ENCODE measurements at regions not wholly inside any gene's neighbourhood (a gene's known extent, or its start where the extent isn't known, plus 50 kb on each side); places are given as distances from the start of the nearest gene placed in this dataset.

- H3K27ac Mint-ChIP-seq: no peak overlapping the region
- DNase-seq: no peak
- no peak overlapping the region for H3K27ac ChIP-seq (ENCODE audit: low read depth, low read length)
- ChIA-PET CTCF (interaction anchor here (0.6 kb wide), 1 partner anchor 975 kb away, joined by 4 read pairs; no protein-coding TSS in a partner anchor), POLR2A (no interaction called here)
- H3K4me1 ChIP-seq (ENCODE audit: insufficient read depth, low read length): no peaks in the 10 kb centered on the region
- H3K36me3 ChIP-seq (ENCODE audit: insufficient read depth, low read length): no peaks in the 10 kb centered on the region
- H3K9me3 ChIP-seq (ENCODE audit: low read length): no peaks in the 10 kb centered on the region
- no peaks in the 10 kb centered on the region for H3K4me1 Mint-ChIP-seq
- no peak overlapping the region for H3K4me3 ChIP-seq (ENCODE audit: low read length)
- peaks cover 0 to 32% of the 10 kb centered on the region in 2 donors for H3K27me3 Mint-ChIP-seq
- H3K27me3 ChIP-seq (ENCODE audit: insufficient read depth, low read length, poor library complexity, severe bottlenecking): no peaks in the 10 kb centered on the region
- H3K4me3 Mint-ChIP-seq: no peak overlapping the region
- H3K9me3 Mint-ChIP-seq: peaks cover 4 to 14% (median 8%) of the 10 kb centered on the region in 5 donors
- H3K36me3 Mint-ChIP-seq: peaks cover 0 to 14% (median 4%) of the 10 kb centered on the region in 3 donors
Measured at GRCh38 chr12:93944911-93945310, 203.5 kb upstream of the PLXNC1 start.

DNA sequence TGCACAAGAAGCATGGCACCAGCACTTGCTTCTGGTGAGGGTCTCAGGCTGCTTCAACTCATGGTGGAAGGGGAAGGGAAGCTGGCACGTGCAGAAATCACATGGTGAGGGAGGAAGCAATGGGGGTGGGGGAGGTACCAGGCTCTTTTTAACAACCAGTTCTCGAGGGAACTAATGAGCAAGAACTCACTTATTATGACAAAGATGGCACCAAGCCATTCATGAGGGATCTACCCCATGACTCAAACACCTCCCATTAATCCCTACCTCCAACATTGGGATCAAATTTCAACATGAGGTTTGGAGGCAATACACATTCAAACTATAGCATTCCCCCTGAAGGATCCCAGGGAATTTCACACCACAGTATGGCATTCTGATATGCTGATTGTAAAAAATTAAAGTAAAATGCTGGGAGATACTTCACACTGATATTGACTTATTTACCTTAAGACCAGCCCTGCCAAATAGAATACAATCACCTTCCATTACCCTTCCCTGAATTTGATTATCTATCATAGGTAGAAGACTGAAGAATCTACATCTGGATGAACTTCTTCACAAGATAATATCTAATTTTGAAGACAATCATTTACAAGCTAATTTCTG is 201.7 kb upstream of the PLXNC1 start:
- no peak overlapping the region for H3K27ac Mint-ChIP-seq
- Histone ChIP-seq H3K27ac (ENCODE audit: low read depth, low read length) (no peak overlapping the region), H3K9me3 (ENCODE audit: low read length) (no peaks in the 10 kb centered on the region), H3K4me1 (ENCODE audit: insufficient read depth, low read length) (no peaks in the 10 kb centered on the region), H3K4me3 (ENCODE audit: low read length) (no peak overlapping the region), H3K27me3 (ENCODE audit: insufficient read depth, low read length, poor library complexity, severe bottlenecking) (no peaks in the 10 kb centered on the region), H3K36me3 (ENCODE audit: insufficient read depth, low read length) (no peaks in the 10 kb centered on the region)
- peaks cover 0 to 23% (median 4%) of the 10 kb centered on the region in 3 donors for H3K36me3 Mint-ChIP-seq
- H3K9me3 Mint-ChIP-seq: peaks cover 8 to 15% (median 9%) of the 10 kb centered on the region in 5 donors
- H3K4me3 Mint-ChIP-seq: no peak overlapping the region
- DNase-seq: no peak
- H3K4me1 Mint-ChIP-seq: no peaks in the 10 kb centered on the region
- CTCF ChIA-PET: no interaction called here
- H3K27me3 Mint-ChIP-seq: peaks cover 0 to 34% of the 10 kb centered on the region in 2 donors
- POLR2A ChIA-PET: no interaction called here

DNA sequence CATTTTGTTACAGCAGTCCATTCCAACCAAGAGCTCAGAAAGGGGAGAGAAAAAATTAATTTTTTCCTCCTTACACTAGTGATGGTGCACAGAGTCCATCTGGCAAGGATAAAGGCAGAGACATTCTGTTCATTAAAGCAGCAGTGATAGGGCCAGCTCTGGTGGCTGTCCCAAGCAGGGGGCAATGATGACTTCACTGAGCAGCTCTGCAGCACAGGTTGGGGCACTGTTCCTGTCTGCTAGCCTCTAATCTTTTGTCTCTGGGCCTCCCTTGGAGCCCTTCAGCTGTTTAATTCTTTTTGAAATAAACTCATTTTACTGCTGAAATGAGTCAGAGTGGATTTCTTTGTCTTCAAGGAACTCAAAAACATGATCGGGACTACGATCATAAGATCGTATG is 200.9 kb upstream of the PLXNC1 start:
- DNase-seq: no peak
- Mint-ChIP-seq H3K4me1 (peaks cover 0 to 6% (median 0%) of the 10 kb centered on the region in 3 donors), H3K4me3 (no peak overlapping the region), H3K36me3 (peaks cover 0 to 23% (median 4%) of the 10 kb centered on the region in 3 donors), H3K9me3 (peaks cover 8 to 15% (median 9%) of the 10 kb centered on the region in 5 donors), H3K27me3 (peaks cover 0 to 34% of the 10 kb centered on the region in 2 donors), H3K27ac (no peak overlapping the region)
- CTCF ChIA-PET: no interaction called here
- Histone ChIP-seq H3K9me3 (ENCODE audit: low read length) (no peaks in the 10 kb centered on the region), H3K36me3 (ENCODE audit: insufficient read depth, low read length) (no peaks in the 10 kb centered on the region), H3K27ac (ENCODE audit: low read depth, low read length) (no peak overlapping the region), H3K4me3 (ENCODE audit: low read length) (no peak overlapping the region), H3K27me3 (ENCODE audit: insufficient read depth, low read length, poor library complexity, severe bottlenecking) (no peaks in the 10 kb centered on the region), H3K4me1 (ENCODE audit: insufficient read depth, low read length) (no peaks in the 10 kb centered on the region)
- POLR2A ChIA-PET: no interaction called here

DNA sequence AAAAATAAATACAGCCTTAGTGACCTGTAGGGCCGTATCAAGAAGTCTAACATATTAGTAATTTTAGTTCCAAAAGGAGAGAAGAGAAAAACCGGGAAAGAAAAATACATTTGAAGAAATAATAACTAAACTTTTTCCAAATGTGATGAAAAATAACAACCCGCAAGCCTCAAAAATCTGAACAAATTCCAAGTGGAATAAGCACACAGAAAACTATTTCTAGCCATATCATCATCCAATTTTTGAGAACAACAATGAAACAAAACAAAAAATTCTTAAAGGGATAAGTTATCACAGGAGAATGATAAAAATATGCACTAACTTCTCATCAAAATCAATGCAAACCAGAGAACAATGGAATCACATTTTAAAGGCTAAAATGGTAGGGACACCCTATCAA is 198.1 kb upstream of the PLXNC1 start:
- Mint-ChIP-seq H3K27me3 (peaks cover 0 to 34% of the 10 kb centered on the region in 2 donors), H3K4me1 (peaks cover 0 to 6% (median 0%) of the 10 kb centered on the region in 3 donors), H3K36me3 (peaks cover 0 to 23% (median 4%) of the 10 kb centered on the region in 3 donors), H3K9me3 (peaks cover 8 to 15% (median 9%) of the 10 kb centered on the region in 5 donors), H3K27ac (no peak overlapping the region), H3K4me3 (no peak overlapping the region)
- H3K4me1 ChIP-seq (ENCODE audit: insufficient read depth, low read length): no peaks in the 10 kb centered on the region
- no peaks in the 10 kb centered on the region for H3K36me3 ChIP-seq (ENCODE audit: insufficient read depth, low read length)
- no peak overlapping the region for H3K4me3 ChIP-seq (ENCODE audit: low read length)
- H3K9me3 ChIP-seq (ENCODE audit: low read length): no peaks in the 10 kb centered on the region
- no peaks in the 10 kb centered on the region for H3K27me3 ChIP-seq (ENCODE audit: insufficient read depth, low read length, poor library complexity, severe bottlenecking)
- no peak overlapping the region for H3K27ac ChIP-seq (ENCODE audit: low read depth, low read length)
- ChIA-PET CTCF (no interaction called here), POLR2A (no interaction called here)
- DNase-seq: no peak

GRCh38 chr12:93954166-93955112 is 193.9 kb upstream of the PLXNC1 start:
- no peak overlapping the region for H3K27ac ChIP-seq (ENCODE audit: low read depth, low read length)
- H3K4me3 ChIP-seq (ENCODE audit: low read length): no peak overlapping the region
- no peaks in the 10 kb centered on the region for H3K36me3 ChIP-seq (ENCODE audit: insufficient read depth, low read length)
- CTCF ChIA-PET: no interaction called here
- Mint-ChIP-seq H3K27me3 (peaks cover 0 to 7% of the 10 kb centered on the region in 2 donors), H3K4me3 (no peak overlapping the region), H3K27ac (no peak overlapping the region), H3K4me1 (peaks cover 0 to 6% (median 0%) of the 10 kb centered on the region in 3 donors), H3K36me3 (peaks cover 0 to 17% (median 2%) of the 10 kb centered on the region in 3 donors), H3K9me3 (peaks cover 4 to 8% (median 6%) of the 10 kb centered on the region in 5 donors)
- DNase-seq: no peak
- no peaks in the 10 kb centered on the region for H3K27me3 ChIP-seq (ENCODE audit: insufficient read depth, low read length, poor library complexity, severe bottlenecking)
- POLR2A ChIA-PET: no interaction called here
- no peaks in the 10 kb centered on the region for H3K9me3 ChIP-seq (ENCODE audit: low read length)
- no peaks in the 10 kb centered on the region for H3K4me1 ChIP-seq (ENCODE audit: insufficient read depth, low read length)

- no peaks in the 10 kb centered on the region for H3K4me1 ChIP-seq (ENCODE audit: insufficient read depth, low read length)
- peaks cover 0 to 6% (median 0%) of the 10 kb centered on the region in 3 donors for H3K4me1 Mint-ChIP-seq
- no peak overlapping the region for H3K4me3 Mint-ChIP-seq
- no peaks in the 10 kb centered on the region for H3K27me3 Mint-ChIP-seq
- no peaks in the 10 kb centered on the region for H3K27me3 ChIP-seq (ENCODE audit: insufficient read depth, low read length, poor library complexity, severe bottlenecking)
- no peaks in the 10 kb centered on the region for H3K36me3 ChIP-seq (ENCODE audit: insufficient read depth, low read length)
- no peak overlapping the region for H3K27ac Mint-ChIP-seq
- no peaks in the 10 kb centered on the region for H3K9me3 ChIP-seq (ENCODE audit: low read length)
- CTCF ChIA-PET: no interaction called here
- DNase-seq: no peak
- no peak overlapping the region for H3K4me3 ChIP-seq (ENCODE audit: low read length)
- H3K9me3 Mint-ChIP-seq: peaks cover 0 to 2% (median 0%) of the 10 kb centered on the region in 5 donors
- H3K27ac ChIP-seq (ENCODE audit: low read depth, low read length): no peak overlapping the region
- peaks cover 0 to 4% (median 0%) of the 10 kb centered on the region in 3 donors for H3K36me3 Mint-ChIP-seq
- POLR2A ChIA-PET: no interaction called here
Measured at GRCh38 chr12:93956551-93956950, 191.8 kb upstream of the PLXNC1 start.

DNA sequence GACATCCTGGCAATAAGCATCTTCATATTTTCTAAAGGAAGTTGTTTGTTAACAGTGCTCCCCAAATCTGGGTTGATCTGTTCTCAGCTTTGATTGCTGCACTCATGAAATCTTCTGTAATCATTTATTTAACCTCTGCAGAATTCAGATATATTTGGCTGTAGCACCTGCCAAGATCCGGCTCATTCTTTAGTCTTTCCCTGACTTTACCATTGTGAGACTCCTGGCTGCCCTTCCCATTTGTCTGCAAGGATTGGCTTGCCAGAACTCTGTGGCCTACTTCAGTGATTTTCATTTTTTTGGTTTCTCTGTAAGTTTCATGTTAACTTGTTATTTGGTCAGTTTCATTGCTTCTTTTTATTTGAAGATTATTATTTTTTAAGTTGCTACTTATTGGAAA is 191.2 kb upstream of the PLXNC1 start:
- Mint-ChIP-seq H3K36me3 (peaks cover 0 to 4% (median 0%) of the 10 kb centered on the region in 3 donors), H3K27ac (no peak overlapping the region), H3K9me3 (peaks cover 0 to 2% (median 0%) of the 10 kb centered on the region in 5 donors), H3K27me3 (no peaks in the 10 kb centered on the region), H3K4me1 (peaks cover 0 to 4% (median 0%) of the 10 kb centered on the region in 3 donors), H3K4me3 (no peak overlapping the region)
- Histone ChIP-seq H3K27ac (ENCODE audit: low read depth, low read length) (no peak overlapping the region), H3K4me1 (ENCODE audit: insufficient read depth, low read length) (no peaks in the 10 kb centered on the region), H3K27me3 (ENCODE audit: insufficient read depth, low read length, poor library complexity, severe bottlenecking) (no peaks in the 10 kb centered on the region), H3K4me3 (ENCODE audit: low read length) (no peak overlapping the region), H3K9me3 (ENCODE audit: low read length) (no peaks in the 10 kb centered on the region), H3K36me3 (ENCODE audit: insufficient read depth, low read length) (no peaks in the 10 kb centered on the region)
- POLR2A ChIA-PET: no interaction called here
- DNase-seq: no peak
- CTCF ChIA-PET: no interaction called here

DNA sequence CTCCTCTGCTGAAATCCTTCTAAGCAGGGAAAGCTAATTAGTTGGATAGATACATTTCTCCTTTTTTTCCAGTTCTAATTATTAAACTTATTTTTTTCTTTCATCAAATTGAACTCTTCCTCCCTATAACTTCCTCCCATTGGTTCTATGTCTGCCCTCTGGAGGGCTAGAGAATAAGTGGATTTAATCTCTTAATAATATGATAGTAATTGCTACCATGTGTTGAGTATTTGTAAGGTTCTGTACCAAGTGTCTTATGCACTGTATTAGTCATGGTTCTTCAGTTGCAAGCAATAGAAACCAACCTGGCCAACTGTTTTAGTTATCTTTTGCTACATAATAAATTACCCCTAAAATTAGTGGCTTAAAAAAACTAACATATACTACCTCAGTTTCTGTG is 190.5 kb upstream of the PLXNC1 start:
- ChIA-PET POLR2A (no interaction called here), CTCF (no interaction called here)
- no peak overlapping the region for H3K27ac Mint-ChIP-seq

More for the DNA sequence above, 190.5 kb upstream of the PLXNC1 start:
- Mint-ChIP-seq H3K4me1 (no peaks in the 10 kb centered on the region), H3K27me3 (no peaks in the 10 kb centered on the region), H3K36me3 (peaks cover 0 to 4% (median 0%) of the 10 kb centered on the region in 3 donors), H3K4me3 (no peak overlapping the region), H3K9me3 (peaks cover 0 to 2% (median 0%) of the 10 kb centered on the region in 5 donors)
- no peak overlapping the region for H3K27ac ChIP-seq (ENCODE audit: low read depth, low read length)
- H3K4me3 ChIP-seq (ENCODE audit: low read length): no peak overlapping the region
- H3K27me3 ChIP-seq (ENCODE audit: insufficient read depth, low read length, poor library complexity, severe bottlenecking): no peaks in the 10 kb centered on the region
- no peaks in the 10 kb centered on the region for H3K36me3 ChIP-seq (ENCODE audit: insufficient read depth, low read length)
- no peaks in the 10 kb centered on the region for H3K9me3 ChIP-seq (ENCODE audit: low read length)
- no peak for DNase-seq
- H3K4me1 ChIP-seq (ENCODE audit: insufficient read depth, low read length): no peaks in the 10 kb centered on the region

All from CD8-positive, alpha-beta memory T cell (primary cell).